OCI-LY3 (cell line): ENCODE measurements at regions not wholly inside any gene's neighbourhood (a gene's known extent, or its start where the extent isn't known, plus 50 kb on each side); places are given as distances from the start of the nearest gene placed in this dataset.

Experiments
- H2AFZ ChIP-seq: fragments of 200-600, 300-600 bp; shearing (Covaris generic); 2 replicates; pipeline ENCODE4 v1.6.0; 2014; ENCODE audit warnings: antibody characterized with exemption, low read depth, low read length
- H3K27ac ChIP-seq: fragments of 200-600, 300-600 bp; sonication (generic); 2 replicates; pipeline ENCODE4 v1.5.1; 2014; ENCODE audit warnings: mild to moderate bottlenecking, low read length, moderate library complexity, mixed read lengths
- H3K27me3 ChIP-seq: fragments of 200-600, 300-600 bp; sonication (generic); 2 replicates; pipeline ENCODE4 v1.6.1; 2014; ENCODE audit warnings: low read depth, low read length, mixed read lengths
- H3K36me3 ChIP-seq: fragments of 200-600, 300-600 bp; sonication (generic); replicated peaks from 2 replicates; pipeline ENCODE3; 2014; ENCODE audit warnings: low read depth, low read length, mixed read lengths
- H3K4me1 ChIP-seq: fragments of 300-600, 200-600 bp; sonication (generic); 2 replicates; pipeline ENCODE4 v1.6.1; 2014; ENCODE audit warnings: low read length, mixed read lengths
- H3K4me2 ChIP-seq: fragments of 200-600, 300-600 bp; sonication (generic); 2 replicates; pipeline ENCODE4 v1.6.1; 2014; ENCODE audit warnings: low read length, mixed read lengths
- H3K4me3 ChIP-seq: fragments of 300-600, 200-600 bp; sonication (generic); 2 replicates; pipeline ENCODE4 v1.5.1; 2014; ENCODE audit warnings: antibody characterized with exemption, mild to moderate bottlenecking, low read length, moderate library complexity
- H3K79me2 ChIP-seq: fragments of 300-600, 200-600 bp; shearing (Covaris generic); 2 replicates; pipeline ENCODE4 v1.6.1; 2014; ENCODE audit warnings: mild to moderate bottlenecking, low read length, mixed read lengths
- H3K9ac ChIP-seq: fragments of 300-600, 200-600 bp; shearing (Covaris generic); 2 replicates; pipeline ENCODE4 v1.6.0; 2014; ENCODE audit warnings: mild to moderate bottlenecking, low read length, moderate library complexity
- H3K9me3 ChIP-seq: fragments of 200-600, 300-600 bp; shearing (Covaris generic); 2 replicates; pipeline ENCODE4 v1.6.1; 2014; ENCODE audit warnings: low read length, mixed read lengths; ENCODE audit not compliant: insufficient read depth
- H4K20me1 ChIP-seq: fragments of 200-600, 300-600 bp; sonication (generic); 2 replicates; pipeline ENCODE4 v1.6.1; 2016; ENCODE audit warnings: low read length, mixed read lengths; ENCODE audit not compliant: insufficient read depth
- EZH2phosphoT487 ChIP-seq: fragments of 200-600 bp; shearing (Covaris generic); IDR thresholded peaks from 2 replicates; pipeline ENCODE4 v1.6.1; 2018; ENCODE audit warnings: antibody characterized with exemption, mixed run types, low read depth
- TF ChIP-seq, protein P1 (sequence below): fragments of 200-600, 300-600 bp; sonication (generic); IDR thresholded peaks from 2 replicates; pipeline ENCODE4 v1.5.1; 2014; ENCODE audit warnings: antibody characterized with exemption, low read length, low read depth

DNA sequence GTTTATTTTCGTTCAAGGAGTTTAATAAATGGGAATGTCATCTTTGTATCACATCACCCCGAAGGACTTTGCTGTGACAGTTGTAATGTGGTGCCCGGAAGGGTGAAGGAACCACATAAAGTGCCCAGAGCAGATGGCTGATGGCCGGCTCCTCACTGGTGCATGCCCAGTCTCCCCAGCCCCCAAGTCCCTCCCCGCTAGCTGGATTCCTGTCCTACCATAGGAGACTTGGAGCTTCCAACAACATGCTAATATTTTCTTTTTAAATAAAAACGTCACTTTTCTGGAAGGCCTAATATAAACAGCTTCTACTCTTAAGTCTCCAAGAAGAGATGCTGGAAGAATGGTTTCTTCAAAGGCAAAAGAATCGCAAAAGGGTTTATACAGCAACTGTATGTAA lies 273.9 kb upstream of the LRTM1 start:
- H3K4me2 ChIP-seq = no peak overlapping the region
- H2AFZ ChIP-seq = no peak overlapping the region
- no peaks in the 10 kb centered on the region for H3K4me1 ChIP-seq
- no peaks in the 10 kb centered on the region for H3K79me2 ChIP-seq
- TF ChIP-seq, protein P1, sequence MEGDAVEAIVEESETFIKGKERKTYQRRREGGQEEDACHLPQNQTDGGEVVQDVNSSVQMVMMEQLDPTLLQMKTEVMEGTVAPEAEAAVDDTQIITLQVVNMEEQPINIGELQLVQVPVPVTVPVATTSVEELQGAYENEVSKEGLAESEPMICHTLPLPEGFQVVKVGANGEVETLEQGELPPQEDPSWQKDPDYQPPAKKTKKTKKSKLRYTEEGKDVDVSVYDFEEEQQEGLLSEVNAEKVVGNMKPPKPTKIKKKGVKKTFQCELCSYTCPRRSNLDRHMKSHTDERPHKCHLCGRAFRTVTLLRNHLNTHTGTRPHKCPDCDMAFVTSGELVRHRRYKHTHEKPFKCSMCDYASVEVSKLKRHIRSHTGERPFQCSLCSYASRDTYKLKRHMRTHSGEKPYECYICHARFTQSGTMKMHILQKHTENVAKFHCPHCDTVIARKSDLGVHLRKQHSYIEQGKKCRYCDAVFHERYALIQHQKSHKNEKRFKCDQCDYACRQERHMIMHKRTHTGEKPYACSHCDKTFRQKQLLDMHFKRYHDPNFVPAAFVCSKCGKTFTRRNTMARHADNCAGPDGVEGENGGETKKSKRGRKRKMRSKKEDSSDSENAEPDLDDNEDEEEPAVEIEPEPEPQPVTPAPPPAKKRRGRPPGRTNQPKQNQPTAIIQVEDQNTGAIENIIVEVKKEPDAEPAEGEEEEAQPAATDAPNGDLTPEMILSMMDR = no peak
- no peak for TF ChIP-seq EZH2phosphoT487
- H3K27ac ChIP-seq = no peak overlapping the region
- H4K20me1 ChIP-seq = no peaks in the 10 kb centered on the region
- H3K27me3 ChIP-seq = no peaks in the 10 kb centered on the region
- no peaks in the 10 kb centered on the region for H3K9me3 ChIP-seq
- no peak overlapping the region for H3K9ac ChIP-seq
- H3K36me3 ChIP-seq = no peaks in the 10 kb centered on the region
- no peak overlapping the region for H3K4me3 ChIP-seq

DNA sequence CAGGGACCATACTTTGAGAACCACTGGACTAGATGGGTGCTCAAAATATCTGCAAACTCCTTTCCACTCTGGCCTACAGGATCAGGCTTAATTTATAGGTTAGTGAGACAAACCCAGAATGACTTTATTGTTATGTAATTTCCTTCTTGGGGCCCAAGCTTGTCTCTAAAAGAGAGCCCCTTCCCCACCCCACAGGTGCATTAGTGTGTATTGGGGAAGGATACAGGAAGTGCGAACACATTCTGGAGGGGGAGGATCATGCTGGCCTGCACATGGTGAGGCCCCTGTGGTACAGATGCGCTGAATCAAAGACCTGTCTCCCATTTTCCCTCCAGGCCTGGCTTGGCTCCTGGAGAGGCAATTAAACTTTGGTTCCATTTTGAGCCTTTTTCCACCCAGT lies 273.0 kb upstream of the LRTM1 start:
- Histone ChIP-seq H3K9me3 (no peaks in the 10 kb centered on the region), H2AFZ (no peak overlapping the region), H3K36me3 (no peaks in the 10 kb centered on the region), H3K4me3 (no peak overlapping the region), H3K4me2 (no peak overlapping the region), H3K27me3 (no peaks in the 10 kb centered on the region), H3K27ac (no peak overlapping the region), H4K20me1 (no peaks in the 10 kb centered on the region), H3K79me2 (no peaks in the 10 kb centered on the region), H3K9ac (no peak overlapping the region), H3K4me1 (no peaks in the 10 kb centered on the region)
- TF ChIP-seq, protein P1 = no peak
- TF ChIP-seq EZH2phosphoT487 = no peak

GRCh38 chr3:55198554-55198953 lies 270.7 kb upstream of the LRTM1 start:
- Histone ChIP-seq H3K79me2 (no peaks in the 10 kb centered on the region), H3K9me3 (no peaks in the 10 kb centered on the region), H2AFZ (no peak overlapping the region), H3K4me2 (no peak overlapping the region), H3K9ac (no peak overlapping the region), H3K27me3 (no peaks in the 10 kb centered on the region), H3K4me3 (no peak overlapping the region), H3K27ac (no peak overlapping the region), H3K36me3 (no peaks in the 10 kb centered on the region), H4K20me1 (no peaks in the 10 kb centered on the region), H3K4me1 (no peaks in the 10 kb centered on the region)
- TF ChIP-seq, protein P1 = no peak
- TF ChIP-seq EZH2phosphoT487 = no peak

DNA sequence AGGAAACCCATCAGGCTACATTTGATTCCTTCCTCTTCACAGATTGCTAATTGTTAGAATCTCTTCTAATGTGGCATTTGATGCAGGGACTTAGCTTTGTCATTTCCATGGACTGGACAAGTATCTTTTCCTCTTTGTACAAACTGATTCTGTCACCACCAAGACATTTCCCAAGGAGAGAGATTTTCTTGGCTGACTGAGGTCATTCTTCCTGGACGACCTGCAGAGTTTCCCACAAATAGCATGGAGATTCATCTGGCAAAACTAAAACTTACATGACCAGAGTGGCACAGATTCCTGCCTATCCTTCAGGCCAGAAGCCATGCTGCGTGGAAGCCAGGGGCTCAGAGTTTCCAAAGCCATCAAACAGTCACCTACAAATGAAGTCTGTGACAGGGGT lies 269.2 kb upstream of the LRTM1 start:
- Histone ChIP-seq H2AFZ (no peak overlapping the region), H3K27me3 (no peaks in the 10 kb centered on the region), H3K4me1 (no peaks in the 10 kb centered on the region), H3K4me3 (no peak overlapping the region), H4K20me1 (no peaks in the 10 kb centered on the region), H3K79me2 (no peaks in the 10 kb centered on the region), H3K9ac (no peak overlapping the region), H3K27ac (no peak overlapping the region), H3K4me2 (no peak overlapping the region), H3K9me3 (no peaks in the 10 kb centered on the region), H3K36me3 (no peaks in the 10 kb centered on the region)
- TF ChIP-seq EZH2phosphoT487 = no peak
- TF ChIP-seq, protein P1 = no peak
